HEK293 (cell line): ENCODE measurements at regions not wholly inside any gene's neighbourhood (a gene's known extent, or its start where the extent isn't known, plus 50 kb on each side); places are given as distances from the start of the nearest gene placed in this dataset.

Experiments used
- CTCF ChIP-seq: fragments of 450-650 bp; formaldehyde crosslinking; IDR thresholded peaks from 2 replicates; pipeline ENCODE4 v1.5.1; 2016; ENCODE audit warnings: missing biosample characterization, missing genetic modification characterization
- PATZ1 ChIP-seq: fragments of 450-650 bp; formaldehyde crosslinking; IDR thresholded peaks from 2 replicates; pipeline ENCODE4 v1.5.1; 2016; ENCODE audit warnings: missing biosample characterization, missing genetic modification characterization
- YY1 ChIP-seq: fragments of 450-650 bp; formaldehyde crosslinking; IDR thresholded peaks from 2 replicates; pipeline ENCODE4 v1.5.1; 2018; ENCODE audit warnings: missing biosample characterization, missing genetic modification characterization
- ZEB2 ChIP-seq: fragments of 450-650 bp; formaldehyde crosslinking; IDR thresholded peaks from 2 replicates; pipeline ENCODE4 v1.5.1; 2016; ENCODE audit warnings: missing biosample characterization, missing genetic modification characterization
- ZNF19 ChIP-seq: fragments of 450-650 bp; formaldehyde crosslinking; IDR thresholded peaks from 2 replicates; pipeline ENCODE4; 2016; ENCODE audit warnings: missing biosample characterization, missing genetic modification characterization, low read depth
- ZNF274 ChIP-seq, 2 experiments: fragments of 200-500 bp in 1 of 2; fragments of 450-650 bp in 1 of 2; sonication (Bioruptor generic) in 1 of 2; formaldehyde crosslinking in 1 of 2; IDR thresholded peaks; 2 replicates each; pipeline versions ENCODE4 v1.5.1 to v1.6.1; 2014 to 2016; ENCODE audit warnings: borderline replicate concordance in 1 of 2, inconsistent platforms in 1 of 2, low read length in 1 of 2, missing biosample characterization in 1 of 2, missing genetic modification characterization in 1 of 2
- ZNF366 ChIP-seq: fragments of 450-650 bp; formaldehyde crosslinking; conservative IDR thresholded peaks from 2 replicates; pipeline ENCODE4 v1.5.1; 2016; ENCODE audit warnings: missing biosample characterization, missing genetic modification characterization
- ZNF580 ChIP-seq: fragments of 450-650 bp; formaldehyde crosslinking; IDR thresholded peaks from 2 replicates; pipeline ENCODE4 v1.5.1; 2016; ENCODE audit warnings: missing biosample characterization, missing genetic modification characterization
- ZNF660 ChIP-seq: fragments of 450-650 bp; IDR thresholded peaks from 2 replicates; pipeline ENCODE4 v1.5.1; 2018; ENCODE audit warnings: missing biosample characterization, mild to moderate bottlenecking, missing genetic modification characterization
- ZNF768 ChIP-seq: fragments of 450-650 bp; formaldehyde crosslinking; IDR thresholded peaks from 2 replicates; pipeline ENCODE4 v1.5.1; 2018; ENCODE audit warnings: missing biosample characterization, mild to moderate bottlenecking, missing genetic modification characterization
- TF ChIP-seq, protein P1 (sequence below): fragments of 450-650 bp; formaldehyde crosslinking; IDR thresholded peaks from 2 replicates; pipeline ENCODE4 v1.5.1; 2016; ENCODE audit warnings: missing biosample characterization, missing genetic modification characterization
- TF ChIP-seq, protein P2 (sequence below): fragments of 450-650 bp; formaldehyde crosslinking; IDR thresholded peaks from 2 replicates; pipeline ENCODE4 v1.5.1; 2016; ENCODE audit warnings: missing biosample characterization, missing genetic modification characterization, borderline replicate concordance

DNA sequence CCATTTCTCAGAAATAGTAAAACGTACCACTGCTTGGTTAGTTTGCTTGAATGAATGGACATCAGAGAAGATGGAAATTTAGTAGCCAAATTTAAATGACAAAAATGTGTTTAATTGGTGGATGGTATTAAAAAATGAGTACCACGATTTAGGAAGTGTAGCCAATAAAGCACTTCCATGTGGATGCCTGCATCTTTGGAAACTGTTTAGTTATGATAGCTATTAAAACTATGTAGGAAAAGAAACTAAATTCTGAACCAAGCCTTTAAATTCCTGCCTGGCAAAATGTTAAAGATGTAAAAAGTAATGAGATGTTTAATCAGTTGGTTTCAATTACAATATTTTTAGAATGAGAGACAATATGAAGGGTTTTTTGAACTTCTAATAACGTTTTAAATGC is 94.8 kb downstream of the NUDT12 start:
- TF ChIP-seq ZEB2 (no peak), YY1 (tag by site-specific recombination) (no peak), CTCF (tag by site-specific recombination) (no peak), ZNF580 (tag by site-specific recombination) (no peak), ZNF366 (tag by site-specific recombination) (no peak), PATZ1 (tag by site-specific recombination) (no peak), ZNF19 (tag by site-specific recombination) (no peak), ZNF768 (no peak), ZNF660 (tag by site-specific recombination) (no peak), ZNF274 (IDR thresholded peaks at IDR 0.05; ENCODE audit: low read length) (no peak), ZNF274 (tag by site-specific recombination; IDR thresholded peaks at IDR 0.05; ENCODE audit: borderline replicate concordance) (no peak)
- TF ChIP-seq, protein P1, sequence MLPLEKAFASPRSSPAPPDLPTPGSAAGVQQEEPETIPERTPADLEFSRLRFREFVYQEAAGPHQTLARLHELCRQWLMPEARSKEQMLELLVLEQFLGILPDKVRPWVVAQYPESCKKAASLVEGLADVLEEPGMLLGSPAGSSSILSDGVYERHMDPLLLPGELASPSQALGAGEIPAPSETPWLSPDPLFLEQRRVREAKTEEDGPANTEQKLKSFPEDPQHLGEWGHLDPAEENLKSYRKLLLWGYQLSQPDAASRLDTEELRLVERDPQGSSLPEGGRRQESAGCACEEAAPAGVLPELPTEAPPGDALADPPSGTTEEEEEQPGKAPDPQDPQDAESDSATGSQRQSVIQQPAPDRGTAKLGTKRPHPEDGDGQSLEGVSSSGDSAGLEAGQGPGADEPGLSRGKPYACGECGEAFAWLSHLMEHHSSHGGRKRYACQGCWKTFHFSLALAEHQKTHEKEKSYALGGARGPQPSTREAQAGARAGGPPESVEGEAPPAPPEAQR (tag by site-specific recombination), result no peak
- TF ChIP-seq, protein P2, sequence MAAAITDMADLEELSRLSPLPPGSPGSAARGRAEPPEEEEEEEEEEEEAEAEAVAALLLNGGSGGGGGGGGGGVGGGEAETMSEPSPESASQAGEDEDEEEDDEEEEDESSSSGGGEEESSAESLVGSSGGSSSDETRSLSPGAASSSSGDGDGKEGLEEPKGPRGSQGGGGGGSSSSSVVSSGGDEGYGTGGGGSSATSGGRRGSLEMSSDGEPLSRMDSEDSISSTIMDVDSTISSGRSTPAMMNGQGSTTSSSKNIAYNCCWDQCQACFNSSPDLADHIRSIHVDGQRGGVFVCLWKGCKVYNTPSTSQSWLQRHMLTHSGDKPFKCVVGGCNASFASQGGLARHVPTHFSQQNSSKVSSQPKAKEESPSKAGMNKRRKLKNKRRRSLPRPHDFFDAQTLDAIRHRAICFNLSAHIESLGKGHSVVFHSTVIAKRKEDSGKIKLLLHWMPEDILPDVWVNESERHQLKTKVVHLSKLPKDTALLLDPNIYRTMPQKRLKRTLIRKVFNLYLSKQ (tag by site-specific recombination), result no peak
